ENCODE measurements at regions not wholly inside any gene's neighbourhood (a gene's known extent, or its start where the extent isn't known, plus 50 kb on each side); places are given as distances from the start of the nearest gene placed in this dataset.
"Not testable (repeated sequence)": the region's sequence is repeated elsewhere in the genome, so short reads cannot be mapped to it uniquely, and the experiment has no call there.

DNA sequence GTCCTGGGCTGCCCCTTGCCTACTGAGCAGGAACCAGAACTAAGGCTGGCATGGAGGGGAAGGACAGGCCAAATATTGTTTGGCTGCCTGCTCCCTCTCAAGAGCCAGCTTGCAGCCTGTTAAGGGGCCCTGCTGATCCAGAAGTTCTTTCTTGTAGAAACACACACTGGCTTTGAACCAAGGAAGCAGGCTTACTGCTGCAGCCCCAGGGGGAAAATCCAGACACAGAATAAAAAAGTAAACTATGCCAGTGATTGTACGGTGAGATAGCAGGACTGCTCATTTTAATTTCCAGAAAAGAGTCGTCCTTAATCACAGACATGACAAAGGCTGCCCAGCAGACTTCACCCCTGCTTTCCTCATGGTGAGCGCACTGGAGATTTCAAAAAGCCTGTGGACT lies 371.6 kb downstream of the ANAPC1 start:
- TF ChIP-seq, protein P1, sequence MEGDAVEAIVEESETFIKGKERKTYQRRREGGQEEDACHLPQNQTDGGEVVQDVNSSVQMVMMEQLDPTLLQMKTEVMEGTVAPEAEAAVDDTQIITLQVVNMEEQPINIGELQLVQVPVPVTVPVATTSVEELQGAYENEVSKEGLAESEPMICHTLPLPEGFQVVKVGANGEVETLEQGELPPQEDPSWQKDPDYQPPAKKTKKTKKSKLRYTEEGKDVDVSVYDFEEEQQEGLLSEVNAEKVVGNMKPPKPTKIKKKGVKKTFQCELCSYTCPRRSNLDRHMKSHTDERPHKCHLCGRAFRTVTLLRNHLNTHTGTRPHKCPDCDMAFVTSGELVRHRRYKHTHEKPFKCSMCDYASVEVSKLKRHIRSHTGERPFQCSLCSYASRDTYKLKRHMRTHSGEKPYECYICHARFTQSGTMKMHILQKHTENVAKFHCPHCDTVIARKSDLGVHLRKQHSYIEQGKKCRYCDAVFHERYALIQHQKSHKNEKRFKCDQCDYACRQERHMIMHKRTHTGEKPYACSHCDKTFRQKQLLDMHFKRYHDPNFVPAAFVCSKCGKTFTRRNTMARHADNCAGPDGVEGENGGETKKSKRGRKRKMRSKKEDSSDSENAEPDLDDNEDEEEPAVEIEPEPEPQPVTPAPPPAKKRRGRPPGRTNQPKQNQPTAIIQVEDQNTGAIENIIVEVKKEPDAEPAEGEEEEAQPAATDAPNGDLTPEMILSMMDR (IDR thresholded peaks at IDR 0.05): not testable (repeated sequence)
- not testable (repeated sequence) for TF ChIP-seq POLR2A (IDR thresholded peaks at IDR 0.05)

All from Peyer's patch (tissue), 4 donors.